ENCODE measurements at regions not wholly inside any gene's neighbourhood (a gene's known extent, or its start where the extent isn't known, plus 50 kb on each side); places are given as distances from the start of the nearest gene placed in this dataset.

GRCh38 chr3:68631850-68632545, 300.3 kb downstream of the TAFA4 start:
- Histone ChIP-seq H3K4me2 (ENCODE audit: insufficient read depth, low read length) (no peak overlapping the region), H3K9ac (ENCODE audit: low read depth, low read length) (no peak overlapping the region), H3K36me3 (ENCODE audit: insufficient read depth, low read length) (no peaks in the 10 kb centered on the region), H2AFZ (ENCODE audit: low read depth, low read length) (no peak overlapping the region), H3K9me3 (ENCODE audit: insufficient read depth, low read length, severe bottlenecking) (no peaks in the 10 kb centered on the region), H3K4me3 (ENCODE audit: low read depth in 1 of 2, low read length in 2 of 2) (no peak overlapping the region), H3K4me1 (ENCODE audit: insufficient read depth, low read length) (no peaks in the 10 kb centered on the region), H3K79me2 (ENCODE audit: insufficient read depth, low read length) (no peaks in the 10 kb centered on the region), H4K20me1 (ENCODE audit: insufficient read depth, low read length) (no peaks in the 10 kb centered on the region), H3K27me3 (ENCODE audit: insufficient read depth, low read length, poor library complexity) (no peaks in the 10 kb centered on the region), H3K27ac (ENCODE audit: low read length) (no peak overlapping the region)
- no peak for DNase-seq
- no peak for ATAC-seq (ENCODE audit: insufficient read depth, low read depth)
- TF ChIP-seq, protein P1, sequence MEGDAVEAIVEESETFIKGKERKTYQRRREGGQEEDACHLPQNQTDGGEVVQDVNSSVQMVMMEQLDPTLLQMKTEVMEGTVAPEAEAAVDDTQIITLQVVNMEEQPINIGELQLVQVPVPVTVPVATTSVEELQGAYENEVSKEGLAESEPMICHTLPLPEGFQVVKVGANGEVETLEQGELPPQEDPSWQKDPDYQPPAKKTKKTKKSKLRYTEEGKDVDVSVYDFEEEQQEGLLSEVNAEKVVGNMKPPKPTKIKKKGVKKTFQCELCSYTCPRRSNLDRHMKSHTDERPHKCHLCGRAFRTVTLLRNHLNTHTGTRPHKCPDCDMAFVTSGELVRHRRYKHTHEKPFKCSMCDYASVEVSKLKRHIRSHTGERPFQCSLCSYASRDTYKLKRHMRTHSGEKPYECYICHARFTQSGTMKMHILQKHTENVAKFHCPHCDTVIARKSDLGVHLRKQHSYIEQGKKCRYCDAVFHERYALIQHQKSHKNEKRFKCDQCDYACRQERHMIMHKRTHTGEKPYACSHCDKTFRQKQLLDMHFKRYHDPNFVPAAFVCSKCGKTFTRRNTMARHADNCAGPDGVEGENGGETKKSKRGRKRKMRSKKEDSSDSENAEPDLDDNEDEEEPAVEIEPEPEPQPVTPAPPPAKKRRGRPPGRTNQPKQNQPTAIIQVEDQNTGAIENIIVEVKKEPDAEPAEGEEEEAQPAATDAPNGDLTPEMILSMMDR (IDR thresholded peaks at IDR 0.05; ENCODE audit: borderline replicate concordance, extremely low read depth, low read length, poor library complexity, severe bottlenecking), result no peak
- no peak for TF ChIP-seq EZH2 (IDR thresholded peaks at IDR 0.05; ENCODE audit: borderline replicate concordance, low read depth, low read length, severe bottlenecking)

- no peaks in the 10 kb centered on the region for H4K20me1 ChIP-seq (ENCODE audit: insufficient read depth, low read length)
- no peak overlapping the region for H3K4me2 ChIP-seq (ENCODE audit: insufficient read depth, low read length)
- no peaks in the 10 kb centered on the region for H3K79me2 ChIP-seq (ENCODE audit: insufficient read depth, low read length)
- no peaks in the 10 kb centered on the region for H3K27me3 ChIP-seq (ENCODE audit: insufficient read depth, low read length, poor library complexity)
- no peaks in the 10 kb centered on the region for H3K9me3 ChIP-seq (ENCODE audit: insufficient read depth, low read length, severe bottlenecking)
- DNase-seq (no peak), ATAC-seq (ENCODE audit: insufficient read depth, low read depth) (no peak)
- no peak overlapping the region for H2AFZ ChIP-seq (ENCODE audit: low read depth, low read length)
- no peak for TF ChIP-seq EZH2 (IDR thresholded peaks at IDR 0.05; ENCODE audit: borderline replicate concordance, low read depth, low read length, severe bottlenecking)
- TF ChIP-seq, protein P1 (IDR thresholded peaks at IDR 0.05; ENCODE audit: borderline replicate concordance, extremely low read depth, low read length, poor library complexity, severe bottlenecking), result no peak
- no peak overlapping the region for H3K9ac ChIP-seq (ENCODE audit: low read depth, low read length)
- H3K36me3 ChIP-seq (ENCODE audit: insufficient read depth, low read length), result no peaks in the 10 kb centered on the region
- no peaks in the 10 kb centered on the region for H3K4me1 ChIP-seq (ENCODE audit: insufficient read depth, low read length)
- no peak overlapping the region for H3K4me3 ChIP-seq (ENCODE audit: low read depth in 1 of 2, low read length in 2 of 2)
- H3K27ac ChIP-seq (ENCODE audit: low read length), result no peak overlapping the region
These were observed 312.1 kb downstream of the TAFA4 start for GRCh38 chr3:68620211-68620610.

- no peaks in the 10 kb centered on the region for H3K9me3 ChIP-seq (ENCODE audit: insufficient read depth, low read length, severe bottlenecking)
- ATAC-seq (ENCODE audit: insufficient read depth, low read depth) (no peak), DNase-seq (no peak)
- no peak overlapping the region for H3K9ac ChIP-seq (ENCODE audit: low read depth, low read length)
- no peak overlapping the region for H3K4me3 ChIP-seq (ENCODE audit: low read depth in 1 of 2, low read length in 2 of 2)
- H3K27ac ChIP-seq (ENCODE audit: low read length), result no peak overlapping the region
- no peak overlapping the region for H3K4me2 ChIP-seq (ENCODE audit: insufficient read depth, low read length)
- H2AFZ ChIP-seq (ENCODE audit: low read depth, low read length), result no peak overlapping the region
- no peaks in the 10 kb centered on the region for H3K36me3 ChIP-seq (ENCODE audit: insufficient read depth, low read length)
- H4K20me1 ChIP-seq (ENCODE audit: insufficient read depth, low read length), result no peaks in the 10 kb centered on the region
- H3K27me3 ChIP-seq (ENCODE audit: insufficient read depth, low read length, poor library complexity), result no peaks in the 10 kb centered on the region
- H3K79me2 ChIP-seq (ENCODE audit: insufficient read depth, low read length), result no peaks in the 10 kb centered on the region
- no peak for TF ChIP-seq EZH2 (IDR thresholded peaks at IDR 0.05; ENCODE audit: borderline replicate concordance, low read depth, low read length, severe bottlenecking)
- TF ChIP-seq, protein P1 (IDR thresholded peaks at IDR 0.05; ENCODE audit: borderline replicate concordance, extremely low read depth, low read length, poor library complexity, severe bottlenecking), result no peak
- H3K4me1 ChIP-seq (ENCODE audit: insufficient read depth, low read length), result no peaks in the 10 kb centered on the region
These were observed 318.3 kb downstream of the TAFA4 start for GRCh38 chr3:68614087-68614486.

Measured in DND-41 (cell line).